Neural crest cell (in vitro differentiated cells): ENCODE measurements at regions not wholly inside any gene's neighbourhood (a gene's known extent, or its start where the extent isn't known, plus 50 kb on each side); places are given as distances from the start of the nearest gene placed in this dataset.

Source experiments
- DNase-seq: peaks from one replicate; pipeline ENCODE4 v3.0.0; 2021; ENCODE audit warnings: low read depth, mixed read lengths, low spot score
- H3K27ac Mint-ChIP-seq: one replicate; pipeline ENCODE4 v1.8.0; 2021; ENCODE audit warnings: mild to moderate bottlenecking, mixed read lengths; ENCODE audit not compliant: unreplicated experiment
- H3K27me3 Mint-ChIP-seq: 2 replicates; pipeline ENCODE4 v1.8.0; 2021; ENCODE audit warnings: low read depth, mild to moderate bottlenecking, mixed read lengths
- H3K36me3 Mint-ChIP-seq: 2 replicates; pipeline ENCODE4 v1.8.0; 2021; ENCODE audit warnings: low read depth, mild to moderate bottlenecking, mixed read lengths
- H3K4me1 Mint-ChIP-seq: 2 replicates; pipeline ENCODE4 v1.8.0; 2021; ENCODE audit warnings: mixed read lengths
- H3K4me3 Mint-ChIP-seq: one replicate; pipeline ENCODE4 v1.8.0; 2021; ENCODE audit warnings: mild to moderate bottlenecking, mixed read lengths
- H3K9me3 Mint-ChIP-seq: 2 replicates; pipeline ENCODE4 v1.8.0; 2021; ENCODE audit warnings: mixed read lengths
- CTCF ChIP-seq: fragments of 200-600 bp; sonication (generic); conservative IDR thresholded peaks from 2 replicates; pipeline ENCODE4 v1.5.0; 2021; ENCODE audit warnings: antibody characterized with exemption, mild to moderate bottlenecking

DNA sequence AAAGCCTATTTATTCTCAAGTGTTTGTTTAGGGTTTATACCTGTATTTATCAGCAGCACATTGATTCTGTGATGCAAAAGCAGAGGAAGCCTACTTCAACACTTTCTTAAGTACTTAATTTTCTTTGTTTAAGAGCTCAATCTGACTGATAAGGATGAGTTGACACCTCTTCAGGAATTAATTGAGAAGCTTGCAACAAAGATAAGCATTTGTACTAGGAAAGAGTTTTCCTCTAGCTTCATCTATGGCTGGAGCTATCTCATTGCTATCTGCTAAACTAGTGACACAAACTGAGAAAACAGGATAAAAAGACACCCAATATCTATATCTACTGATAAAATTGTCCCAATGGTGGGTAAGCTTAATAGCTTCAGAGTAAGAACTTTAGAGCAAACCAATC is 170.1 kb upstream of the SLITRK6 start:
- no peak for DNase-seq
- Mint-ChIP-seq H3K27ac (no peak overlapping the region), H3K4me3 (no peak overlapping the region), H3K27me3 (no peaks in the 10 kb centered on the region), H3K4me1 (no peaks in the 10 kb centered on the region), H3K9me3 (no peaks in the 10 kb centered on the region), H3K36me3 (no peaks in the 10 kb centered on the region)
- TF ChIP-seq CTCF = no peak

DNA sequence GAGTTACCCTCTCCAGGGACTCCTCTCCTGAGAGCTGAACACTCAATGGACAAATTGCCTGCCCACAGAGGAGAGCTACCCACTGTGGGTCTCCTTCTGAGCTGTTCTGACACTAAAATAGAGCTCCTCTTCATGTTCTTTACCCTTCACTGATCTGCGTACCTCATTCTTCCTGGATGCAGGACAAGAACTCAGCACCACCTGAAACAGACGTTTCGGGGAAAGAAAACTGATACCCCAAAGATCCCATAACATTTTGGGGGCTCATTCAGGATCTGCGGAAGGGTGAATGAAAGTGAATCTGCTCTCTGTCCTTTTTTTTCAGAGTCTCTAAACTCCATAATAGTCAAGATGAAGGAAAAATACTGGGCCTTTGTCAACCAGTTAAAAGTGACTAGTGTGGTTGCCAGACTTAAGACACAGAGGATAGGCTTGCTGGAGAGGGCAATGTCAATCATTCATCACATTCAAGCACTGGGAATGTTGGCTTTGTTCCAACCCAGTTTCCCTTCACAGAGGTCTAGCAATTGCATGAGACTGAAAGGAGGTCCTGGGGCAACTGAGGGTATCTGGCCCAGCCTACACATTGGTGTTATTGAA is 136.7 kb upstream of the SLITRK6 start:
- no peak for DNase-seq
- Mint-ChIP-seq H3K4me3 (no peak overlapping the region), H3K36me3 (no peaks in the 10 kb centered on the region), H3K27me3 (no peaks in the 10 kb centered on the region), H3K9me3 (peaks cover 8% of the 10 kb centered on the region), H3K27ac (no peak overlapping the region), H3K4me1 (no peaks in the 10 kb centered on the region)
- TF ChIP-seq CTCF = no peak

- peaks cover 5% of the 10 kb centered on the region for H3K9me3 Mint-ChIP-seq
- H3K27ac Mint-ChIP-seq = no peak overlapping the region
- H3K36me3 Mint-ChIP-seq = no peaks in the 10 kb centered on the region
- TF ChIP-seq CTCF = no peak
- H3K4me3 Mint-ChIP-seq = no peak overlapping the region
- no peak for DNase-seq
- no peaks in the 10 kb centered on the region for H3K27me3 Mint-ChIP-seq
- no peaks in the 10 kb centered on the region for H3K4me1 Mint-ChIP-seq
Measured at GRCh38 chr13:85930108-85930507, 130.9 kb upstream of the SLITRK6 start.

GRCh38 chr13:85910962-85911361 is 111.7 kb upstream of the SLITRK6 start:
- TF ChIP-seq CTCF = no peak
- no peaks in the 10 kb centered on the region for H3K4me1 Mint-ChIP-seq
- no peak for DNase-seq
- no peak overlapping the region for H3K27ac Mint-ChIP-seq
- no peak overlapping the region for H3K4me3 Mint-ChIP-seq
- H3K9me3 Mint-ChIP-seq = peaks cover 15% of the 10 kb centered on the region
- peaks cover 5% of the 10 kb centered on the region for H3K36me3 Mint-ChIP-seq
- H3K27me3 Mint-ChIP-seq = no peaks in the 10 kb centered on the region

- Mint-ChIP-seq H3K4me3 (no peak overlapping the region), H3K27ac (no peak overlapping the region), H3K36me3 (no peaks in the 10 kb centered on the region), H3K9me3 (peaks cover 2% of the 10 kb centered on the region), H3K4me1 (no peaks in the 10 kb centered on the region), H3K27me3 (no peaks in the 10 kb centered on the region)
- no peak for DNase-seq
- no peak for TF ChIP-seq CTCF
Measured at GRCh38 chr13:85900521-85900920, 101.3 kb upstream of the SLITRK6 start.
